Anterior cingulate cortex (tissue), 58 donors: ENCODE measurements at regions not wholly inside any gene's neighbourhood (a gene's known extent, or its start where the extent isn't known, plus 50 kb on each side); places are given as distances from the start of the nearest gene placed in this dataset.

Experiments used
- DNase-seq, 58 donors: peaks; one replicate each; lab custom pipeline; 2025; lab: John Stamatoyannopoulos, UW

DNA sequence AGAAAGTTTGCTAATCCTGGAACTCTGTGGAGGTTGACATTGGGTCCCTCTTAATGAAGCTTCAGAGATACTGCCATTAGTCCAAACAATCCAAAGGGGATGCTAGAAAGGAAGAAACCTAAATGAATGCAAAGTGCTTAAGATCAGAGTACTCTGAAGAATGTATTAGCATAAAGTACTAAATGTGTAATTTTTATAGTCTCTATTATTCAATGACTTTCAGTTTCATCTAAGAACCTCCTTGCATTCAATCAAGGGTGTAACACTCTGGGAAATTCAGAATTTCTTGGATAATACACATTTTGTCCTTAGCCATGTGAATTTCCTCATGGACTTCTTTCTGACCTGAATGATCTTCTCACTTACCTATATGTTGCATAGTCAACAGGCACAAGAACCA lies 1078.5 kb upstream of the ADGRL4 start:
- no peak for DNase-seq

GRCh38 chr1:80083892-80084291 lies 1077.4 kb upstream of the ADGRL4 start:
- DNase-seq = no peak

DNA sequence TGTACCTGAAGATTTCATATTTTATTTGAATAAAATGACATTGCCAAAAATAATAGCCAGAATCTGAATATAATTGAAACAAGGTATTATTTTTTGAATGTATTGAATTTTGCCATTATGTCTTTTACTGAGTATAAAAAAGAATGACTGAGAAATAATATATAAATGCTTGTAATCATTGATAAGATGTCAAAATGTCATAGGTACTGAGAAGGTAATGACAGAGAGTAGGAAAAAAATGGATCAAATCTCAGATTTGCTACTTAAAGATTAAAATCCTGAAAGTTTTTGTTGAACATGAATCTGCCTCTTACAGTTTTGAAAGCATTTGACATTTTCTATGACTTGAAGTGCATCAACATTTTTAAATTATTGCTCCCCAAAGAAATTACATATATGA lies 1069.9 kb upstream of the ADGRL4 start:
- no peak for DNase-seq

DNA sequence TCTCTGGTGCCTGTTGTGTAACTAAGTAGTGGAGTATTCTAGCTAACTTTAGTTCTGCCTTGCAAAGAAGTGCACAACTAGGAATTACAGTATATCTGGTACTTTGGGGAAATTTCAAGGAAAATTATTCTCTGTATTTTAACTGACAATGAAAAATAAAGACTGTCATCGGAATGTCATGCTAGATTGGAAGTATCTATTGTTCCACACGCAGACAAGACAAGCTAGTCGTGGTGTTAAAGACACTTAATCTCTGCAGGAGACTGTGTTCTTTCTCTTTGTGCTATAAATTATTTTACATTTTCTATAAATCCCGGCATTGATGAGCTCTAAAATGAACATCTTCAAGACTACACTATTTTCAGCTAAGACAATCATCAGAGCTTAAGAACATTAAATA lies 1068.8 kb upstream of the ADGRL4 start:
- DNase-seq = no peak

- DNase-seq = no peak
These were observed 1066.0 kb upstream of the ADGRL4 start for GRCh38 chr1:80072563-80072962.

GRCh38 chr1:80066060-80066459 lies 1059.5 kb upstream of the ADGRL4 start:
- no peak for DNase-seq

DNA sequence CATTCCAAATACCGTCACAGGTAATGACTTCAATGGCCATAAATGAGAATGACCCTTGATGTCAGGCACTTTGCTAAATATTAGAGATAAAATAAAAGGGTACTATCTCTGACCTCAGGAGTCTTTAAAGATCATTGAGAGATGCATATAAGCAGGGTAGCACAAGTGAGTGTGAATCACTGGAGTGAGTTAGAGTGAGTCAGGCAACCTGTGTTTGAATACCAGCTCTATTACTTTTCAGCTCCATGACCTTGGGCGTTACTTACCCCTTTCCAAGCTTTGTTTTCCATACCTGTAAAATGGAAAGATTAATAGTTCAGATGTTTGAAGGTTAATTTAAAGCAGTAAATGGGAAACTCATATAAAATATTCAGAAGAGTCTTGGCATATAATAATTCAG lies 1058.0 kb upstream of the ADGRL4 start:
- no peak for DNase-seq

- DNase-seq = no peak
These were observed 1053.4 kb upstream of the ADGRL4 start for GRCh38 chr1:80059940-80060339.

GRCh38 chr1:80056179-80056578 lies 1049.6 kb upstream of the ADGRL4 start:
- no peak for DNase-seq

DNA sequence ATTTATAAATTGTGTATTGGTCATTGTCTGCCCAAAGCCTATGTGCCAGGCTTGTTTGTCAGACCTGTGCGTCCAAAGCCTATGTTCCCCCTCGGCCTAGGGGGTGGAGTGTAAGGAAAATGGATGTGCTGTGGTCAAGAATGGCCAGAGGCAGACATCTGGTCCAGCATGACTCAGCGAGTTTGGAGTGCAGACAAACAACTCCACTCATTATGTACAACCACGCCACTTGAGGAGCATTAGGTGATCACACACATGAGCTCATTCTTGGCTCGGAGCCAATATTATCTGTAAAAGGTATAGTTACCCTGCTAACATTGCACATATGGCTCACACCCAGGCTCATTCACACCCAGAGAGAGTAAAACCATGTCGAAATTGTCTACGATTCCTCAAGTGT lies 1047.6 kb upstream of the ADGRL4 start:
- peak in 1 of 58 donors; percentile 8 for DNase-seq

GRCh38 chr1:80053613-80054012 lies 1047.1 kb upstream of the ADGRL4 start:
- DNase-seq = no peak

- DNase-seq = no peak
These were observed 1044.0 kb upstream of the ADGRL4 start for GRCh38 chr1:80050523-80050922.

- no peak for DNase-seq
These were observed 1043.6 kb upstream of the ADGRL4 start for GRCh38 chr1:80050085-80050484.

DNA sequence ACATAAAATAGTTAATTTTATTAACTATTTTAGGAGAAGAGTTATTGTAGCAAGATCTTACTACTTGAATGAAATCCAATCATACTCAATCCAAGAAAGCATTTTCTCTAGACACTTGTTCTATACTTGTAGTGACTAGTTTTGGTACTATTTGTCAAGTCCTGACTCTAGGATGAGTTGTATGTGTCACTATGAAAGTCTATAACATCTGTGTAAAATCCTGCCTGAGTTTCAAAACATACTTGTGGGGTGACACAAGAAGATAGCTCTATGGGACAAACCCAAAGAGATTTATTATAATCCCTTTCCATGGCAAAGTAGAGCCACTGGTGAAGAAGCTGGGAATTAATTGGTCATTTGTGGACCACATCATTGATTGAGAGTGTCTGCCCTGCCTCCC lies 1042.2 kb upstream of the ADGRL4 start:
- no peak for DNase-seq

GRCh38 chr1:80047791-80048190 lies 1041.3 kb upstream of the ADGRL4 start:
- DNase-seq = no peak

- DNase-seq = no peak
These were observed 1038.1 kb upstream of the ADGRL4 start for GRCh38 chr1:80044662-80045061.

- no peak for DNase-seq
These were observed 1030.3 kb upstream of the ADGRL4 start for GRCh38 chr1:80036690-80037432.

- DNase-seq = no peak
These were observed 1016.8 kb upstream of the ADGRL4 start for GRCh38 chr1:80023358-80023757.

DNA sequence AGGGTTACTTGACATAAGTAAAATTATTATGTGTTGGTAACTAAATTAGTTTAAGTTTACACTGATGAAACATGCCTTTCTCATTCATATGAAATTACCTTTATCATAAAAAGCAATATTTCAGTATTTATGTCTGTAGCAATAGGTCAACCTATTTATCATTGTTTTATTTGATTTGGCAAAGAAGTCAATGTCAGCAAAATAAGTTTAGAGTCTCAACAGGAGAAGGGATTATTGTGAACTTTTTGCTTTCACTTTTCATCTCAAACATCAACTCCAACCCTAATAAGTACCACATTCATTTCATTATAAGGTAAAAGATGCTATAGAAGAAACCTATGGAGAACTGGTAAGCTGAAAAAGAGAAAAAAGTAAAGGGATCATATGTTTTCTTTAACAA lies 1015.4 kb upstream of the ADGRL4 start:
- DNase-seq = no peak

DNA sequence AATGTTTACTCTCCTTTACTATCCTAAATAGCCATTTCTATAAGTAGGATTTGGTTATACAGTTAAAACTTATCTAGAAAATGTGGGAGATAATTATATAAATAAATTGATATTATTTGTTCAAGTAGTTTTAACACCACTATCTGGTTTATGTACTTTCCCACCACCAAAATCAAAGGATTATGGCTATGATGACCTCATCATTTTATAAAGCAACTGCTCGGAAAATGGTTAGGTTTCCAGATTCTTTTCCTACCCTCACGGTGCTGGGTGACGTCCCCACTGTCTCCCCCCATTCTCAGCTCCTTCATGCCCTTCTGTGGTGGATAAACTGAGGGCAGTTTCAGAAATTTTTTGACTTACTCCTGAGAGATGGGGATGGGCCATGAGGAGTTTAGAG lies 1011.8 kb upstream of the ADGRL4 start:
- no peak for DNase-seq

GRCh38 chr1:80008934-80009333 lies 1002.4 kb upstream of the ADGRL4 start:
- DNase-seq = no peak

GRCh38 chr1:80003250-80003649 lies 996.7 kb upstream of the ADGRL4 start:
- no peak for DNase-seq

DNA sequence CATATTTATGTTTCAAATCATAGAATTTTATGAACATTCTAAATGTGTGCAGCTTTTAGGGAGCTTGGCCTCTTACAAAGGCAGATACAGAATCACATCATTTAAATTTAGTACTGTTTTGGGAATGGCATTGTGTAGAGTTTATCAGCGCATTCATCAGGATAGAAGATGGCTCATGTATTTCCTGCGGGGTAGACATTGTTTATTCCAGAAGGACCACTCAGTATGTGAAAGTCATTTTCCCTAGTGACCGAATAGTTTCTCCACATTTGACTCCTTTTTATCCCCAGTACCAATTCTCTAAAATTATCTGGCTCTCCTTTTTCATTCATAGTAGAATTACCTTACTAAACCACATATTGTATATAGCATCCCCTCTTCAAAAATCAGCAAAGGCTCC lies 981.9 kb upstream of the ADGRL4 start:
- DNase-seq = no peak
